IPS DF 19.7 (cell line): ENCODE measurements at regions not wholly inside any gene's neighbourhood (a gene's known extent, or its start where the extent isn't known, plus 50 kb on each side); places are given as distances from the start of the nearest gene placed in this dataset.

Experiments
- DNase-seq: peaks from one replicate; pipeline ENCODE4 v3.0.0-alpha.2; 2013; ENCODE audit warnings: low read depth, low spot score

DNA sequence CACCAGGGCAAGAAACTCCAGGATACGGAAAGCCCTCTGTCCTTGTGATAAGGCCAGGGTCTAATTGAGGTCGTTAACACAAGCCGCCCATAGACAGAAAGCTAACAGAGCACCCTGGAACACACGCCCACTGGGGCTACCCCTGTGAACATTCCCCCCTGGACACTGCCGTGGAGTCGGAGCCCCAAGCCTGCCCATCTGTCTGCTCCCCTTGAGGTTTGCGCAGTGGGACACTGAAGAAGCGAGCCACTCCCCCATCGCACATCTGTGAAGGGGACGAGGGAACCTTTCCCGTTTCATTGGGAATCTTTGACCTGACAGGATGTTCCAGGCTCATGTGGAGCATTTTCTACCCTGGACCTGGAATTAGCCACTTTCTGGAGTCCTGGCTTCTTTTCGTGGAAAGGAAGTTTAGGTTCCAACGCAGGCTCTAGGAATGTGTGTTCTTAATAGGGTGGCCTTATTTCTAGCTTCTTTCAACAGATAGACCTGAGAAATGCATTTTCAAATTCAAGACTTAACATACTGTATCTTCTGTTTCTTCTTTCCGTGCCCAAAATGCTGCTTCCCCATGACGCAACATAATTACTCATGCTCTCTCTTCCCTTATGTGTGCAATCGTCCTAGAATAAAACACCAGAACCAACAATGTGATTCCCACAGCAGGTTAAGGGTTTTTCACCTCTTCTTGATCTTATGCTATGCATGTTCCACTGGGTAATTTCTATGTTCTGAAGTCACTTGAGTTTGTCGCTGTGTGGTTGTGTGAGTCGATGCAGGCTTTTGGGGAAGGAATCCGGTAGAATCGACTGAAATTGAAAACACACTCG lies 161.1 kb downstream of the ERMARD start:
- DNase-seq, result no peak

DNA sequence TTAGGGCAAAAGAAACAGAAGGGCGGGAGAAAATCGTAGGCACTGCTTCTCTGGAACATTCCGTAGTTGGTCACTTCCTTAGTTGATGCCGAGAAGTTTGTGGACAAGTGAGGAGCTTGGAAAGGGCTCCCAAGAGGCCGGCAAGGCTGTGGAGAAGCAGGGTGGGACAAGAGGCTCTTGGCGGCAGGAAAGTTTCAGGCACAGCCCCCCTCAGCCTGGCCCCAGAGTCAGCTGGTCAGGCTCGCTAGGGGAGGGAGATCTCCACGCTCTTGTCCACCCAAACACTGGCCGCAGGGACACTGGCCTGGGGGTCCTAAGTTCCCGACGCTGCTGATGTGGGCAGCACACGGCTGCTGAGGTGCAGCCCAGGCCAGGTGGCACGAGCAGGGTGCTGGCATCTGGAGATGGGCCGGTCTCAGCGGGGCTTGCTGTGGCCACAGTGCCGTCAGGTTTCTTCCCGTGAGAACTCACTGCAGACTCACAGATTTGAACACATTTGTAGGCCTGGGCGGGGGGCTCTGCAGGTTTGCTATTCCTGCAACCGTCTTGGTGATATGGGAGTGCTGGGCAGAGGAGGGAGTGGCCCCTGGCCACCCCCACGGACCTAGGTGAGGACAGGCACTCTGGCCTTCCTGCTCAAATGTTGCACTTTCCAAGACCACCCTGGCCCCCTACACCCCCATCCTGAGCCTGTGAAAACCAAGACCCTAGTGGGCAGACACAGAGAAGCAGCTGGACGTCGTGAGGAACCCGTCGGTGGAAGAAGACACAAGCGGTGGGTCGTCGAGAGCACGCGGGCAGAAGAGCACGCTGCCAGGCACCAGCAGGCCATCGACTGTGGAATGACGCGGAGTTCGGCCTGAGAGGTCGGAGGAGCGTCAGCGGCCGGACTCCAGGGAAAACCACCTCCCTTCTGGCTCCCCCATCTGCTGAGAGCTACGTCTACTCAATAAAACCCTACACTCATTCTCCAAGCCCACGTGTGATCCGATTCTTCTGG lies 160.1 kb downstream of the ERMARD start:
- DNase-seq, result no peak

DNA sequence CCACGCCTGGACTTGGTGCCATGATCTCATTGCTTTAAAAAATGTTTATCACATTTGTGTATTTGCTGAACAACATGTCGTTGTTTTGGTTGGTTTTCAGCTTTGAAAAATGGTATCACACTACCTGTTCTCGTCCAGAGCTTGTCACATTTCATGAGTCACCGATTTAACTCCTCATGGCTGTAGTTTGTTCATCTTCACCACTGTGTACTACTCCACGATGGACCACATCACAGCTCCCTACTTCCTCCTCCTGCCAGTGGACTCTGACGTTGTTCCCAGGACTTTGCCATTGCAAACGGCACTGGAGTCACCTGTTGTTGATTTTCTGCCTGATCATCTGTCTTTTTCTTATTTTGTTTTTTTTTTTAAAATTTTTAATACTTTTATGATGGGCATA lies 157.7 kb downstream of the ERMARD start:
- DNase-seq, result no peak

DNA sequence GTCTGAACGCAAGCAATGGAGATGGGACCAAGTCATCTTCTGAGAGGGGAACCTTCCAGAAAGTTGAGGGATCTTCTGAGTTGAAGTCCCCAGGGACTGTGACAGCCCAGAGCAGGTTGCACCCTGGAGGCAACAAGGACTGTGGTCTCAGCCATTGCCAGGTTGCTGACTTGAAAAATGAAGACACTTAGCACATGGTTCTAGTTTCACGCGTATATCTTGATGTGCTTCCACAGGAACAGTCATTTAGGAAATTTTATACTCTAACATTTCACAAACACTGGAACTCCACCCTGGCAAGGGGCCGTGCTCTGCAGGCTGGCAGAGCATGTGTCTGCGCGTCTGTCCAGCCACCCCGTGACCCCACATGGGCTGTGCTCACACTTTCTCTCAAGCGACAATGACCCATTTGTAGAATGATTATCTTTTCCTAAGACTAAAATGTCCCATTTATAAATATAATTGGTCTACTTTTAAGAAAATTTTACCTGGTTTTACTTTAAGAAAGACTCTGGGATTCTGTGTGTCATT lies 157.0 kb downstream of the ERMARD start:
- no peak for DNase-seq

DNA sequence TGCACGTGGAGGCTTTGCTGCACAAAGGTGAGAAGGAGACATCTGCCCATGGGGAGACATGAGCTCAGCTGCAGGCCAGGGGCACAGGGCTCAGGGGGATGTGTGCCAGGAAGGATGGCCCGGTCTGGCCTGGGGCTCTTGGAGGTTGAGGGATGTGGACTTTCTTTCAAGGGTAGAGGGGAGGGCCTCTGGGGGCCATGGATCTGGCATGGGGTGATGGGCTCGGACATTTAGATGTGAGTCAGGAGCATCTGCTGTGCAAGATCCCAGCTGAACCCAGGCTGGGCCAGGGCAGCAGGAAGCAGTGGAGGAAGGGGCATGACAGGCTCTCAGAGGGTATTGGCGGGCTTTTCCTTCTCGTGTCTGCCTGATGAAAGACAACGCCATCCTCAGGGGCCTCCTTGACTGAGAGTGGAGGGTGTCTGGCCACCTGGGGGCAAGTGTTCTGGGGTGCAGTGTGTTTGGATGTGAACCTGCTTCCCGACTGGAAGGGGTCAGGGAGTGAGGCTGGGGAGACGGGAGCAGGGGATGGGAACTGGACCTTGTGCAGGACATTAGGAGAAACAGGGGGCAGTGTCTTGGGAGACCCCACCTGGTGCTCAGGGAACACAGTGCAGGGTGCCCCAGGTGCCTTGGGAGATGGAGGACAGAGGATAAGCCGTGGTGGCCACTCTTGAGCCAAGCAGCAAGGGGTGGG lies 156.1 kb downstream of the ERMARD start:
- DNase-seq, result no peak

DNA sequence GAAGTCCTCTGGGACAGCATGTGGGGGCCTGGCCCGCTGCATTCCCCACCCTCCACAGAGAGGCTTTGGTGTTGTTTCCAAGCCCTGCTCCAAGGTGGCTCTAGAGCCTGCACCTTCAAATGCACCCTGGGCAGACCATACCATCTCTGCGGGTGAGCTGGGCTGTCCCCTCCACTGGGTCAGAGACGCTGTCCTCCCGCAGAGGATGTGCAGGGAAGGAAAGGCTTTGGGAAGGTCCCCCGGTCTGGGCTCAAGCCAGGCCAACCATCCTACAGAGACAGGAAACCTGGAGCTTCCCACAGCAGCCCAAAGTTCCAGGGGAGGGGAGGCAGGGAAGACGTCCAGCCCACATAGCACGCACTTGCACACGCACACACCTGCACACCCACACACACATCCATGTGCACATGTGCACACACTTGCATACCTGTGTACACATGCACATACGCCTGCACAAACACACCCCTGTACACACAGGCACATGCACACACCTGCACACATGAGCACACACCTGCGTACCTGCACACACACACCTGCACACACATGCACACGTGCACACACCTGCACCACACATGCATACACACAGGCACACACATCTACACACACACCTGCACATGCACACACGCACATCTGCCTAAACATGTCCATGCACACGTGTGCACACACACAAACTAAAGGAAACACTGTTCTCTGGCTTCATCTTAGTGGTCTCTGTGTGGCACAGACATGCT lies 155.4 kb downstream of the ERMARD start:
- no peak for DNase-seq

DNA sequence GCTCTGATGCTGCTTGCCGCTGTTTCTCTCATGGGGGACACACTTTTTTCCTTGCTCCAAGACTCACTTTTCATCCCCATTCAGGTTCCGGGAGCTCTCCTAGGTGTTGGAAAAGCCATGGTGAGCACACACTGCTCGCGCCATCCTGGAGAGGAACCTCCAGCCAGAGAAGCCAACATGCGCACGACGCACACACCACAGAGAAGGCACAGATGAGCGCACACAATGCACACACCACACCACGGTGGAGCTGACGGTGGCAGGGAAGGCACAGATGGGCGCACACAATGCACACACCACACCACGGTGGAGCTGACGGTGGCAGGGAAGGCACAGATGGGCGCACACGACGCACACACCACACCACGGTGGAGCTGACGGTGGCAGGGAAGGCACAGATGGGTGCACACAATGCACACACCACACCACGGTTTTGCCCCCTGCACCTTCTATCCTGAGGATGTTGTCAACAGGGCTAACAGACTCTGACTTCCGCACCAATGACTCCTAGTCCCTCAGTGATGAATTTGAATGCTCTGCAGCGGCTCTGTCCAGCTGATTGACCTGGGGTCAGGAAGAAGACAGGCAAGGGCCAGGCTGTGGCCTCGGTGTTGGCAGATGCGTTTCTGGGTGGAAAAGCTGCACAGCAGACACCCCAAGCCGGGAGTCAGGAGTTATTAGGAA lies 154.7 kb downstream of the ERMARD start:
- DNase-seq, result no peak

DNA sequence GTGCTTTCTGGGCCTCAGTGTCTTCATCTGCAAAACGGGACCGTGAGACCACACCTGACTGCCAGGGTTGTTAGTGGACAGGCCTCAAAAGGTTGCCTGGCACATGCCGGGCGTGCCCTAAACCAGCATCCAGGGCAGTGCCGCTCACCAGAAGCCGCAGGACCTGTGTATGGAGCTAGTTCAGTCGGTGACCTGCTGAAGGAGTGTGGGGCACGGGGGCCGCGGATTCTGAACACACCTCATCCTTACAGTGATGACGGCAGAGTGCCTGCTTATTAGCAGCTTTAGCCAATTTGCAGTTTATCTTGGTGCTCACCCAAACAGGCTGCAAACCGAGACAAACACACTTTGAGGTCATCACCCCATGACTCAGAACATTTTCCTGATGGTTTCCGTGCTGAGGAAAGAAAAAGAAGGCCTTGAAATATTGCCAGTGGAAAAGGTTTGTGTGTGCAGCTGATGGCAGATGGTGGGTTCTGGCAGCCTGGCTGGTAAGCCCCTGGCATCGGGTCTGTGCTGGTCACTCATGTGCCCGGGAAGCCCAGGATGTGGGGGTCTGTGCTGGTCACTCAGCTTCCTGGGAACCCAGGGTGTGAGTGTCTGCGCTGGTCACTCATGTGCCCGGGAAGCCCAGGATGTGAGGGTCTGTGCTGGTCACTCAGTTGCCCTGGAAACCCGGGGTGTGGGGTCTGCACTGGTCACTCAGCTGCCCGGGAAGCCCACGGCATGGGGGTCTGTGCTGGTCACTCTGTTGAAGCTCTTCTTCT lies 153.8 kb downstream of the ERMARD start:
- DNase-seq, result no peak

DNA sequence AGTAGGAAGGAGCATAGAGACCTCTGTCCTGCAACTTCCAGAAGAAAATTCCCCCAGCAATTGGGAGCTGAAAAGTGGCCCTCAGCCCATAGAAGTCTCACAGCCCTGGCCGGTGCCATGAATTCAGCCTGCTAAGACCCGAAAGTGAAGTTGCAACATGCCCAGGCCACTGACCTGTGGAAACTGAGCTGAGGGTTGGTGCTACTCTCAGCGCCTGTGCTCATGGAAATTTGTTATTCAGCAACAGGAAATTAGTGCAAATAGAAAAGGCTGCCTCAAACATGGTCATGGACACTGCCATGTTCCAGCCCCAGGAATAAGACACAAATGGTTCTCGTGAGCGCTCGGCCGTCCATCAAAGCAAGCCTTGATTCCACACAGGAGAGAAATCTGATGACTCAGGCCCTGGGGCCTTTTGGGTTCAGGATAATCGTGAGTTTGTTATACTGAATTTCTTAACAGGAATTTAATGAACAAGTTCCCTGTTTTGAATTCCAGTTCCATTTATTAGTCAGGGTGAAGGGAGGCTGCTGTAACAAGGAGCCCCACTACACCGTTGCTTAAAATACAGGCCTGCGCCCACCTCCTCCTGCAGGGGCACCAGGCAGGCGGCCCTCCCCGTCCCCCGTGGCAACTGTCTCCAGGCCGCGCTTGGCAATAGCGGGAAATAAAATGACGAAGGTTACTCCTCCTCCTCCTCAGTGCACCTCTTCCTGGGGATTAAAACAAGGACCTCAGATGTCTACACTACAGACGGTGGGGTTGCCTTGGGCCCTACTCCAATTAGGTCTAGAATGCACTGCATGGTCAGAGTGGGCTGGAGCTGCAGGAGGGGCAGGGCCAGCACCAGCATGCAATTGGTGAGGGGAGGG lies 152.9 kb downstream of the ERMARD start:
- no peak for DNase-seq

DNA sequence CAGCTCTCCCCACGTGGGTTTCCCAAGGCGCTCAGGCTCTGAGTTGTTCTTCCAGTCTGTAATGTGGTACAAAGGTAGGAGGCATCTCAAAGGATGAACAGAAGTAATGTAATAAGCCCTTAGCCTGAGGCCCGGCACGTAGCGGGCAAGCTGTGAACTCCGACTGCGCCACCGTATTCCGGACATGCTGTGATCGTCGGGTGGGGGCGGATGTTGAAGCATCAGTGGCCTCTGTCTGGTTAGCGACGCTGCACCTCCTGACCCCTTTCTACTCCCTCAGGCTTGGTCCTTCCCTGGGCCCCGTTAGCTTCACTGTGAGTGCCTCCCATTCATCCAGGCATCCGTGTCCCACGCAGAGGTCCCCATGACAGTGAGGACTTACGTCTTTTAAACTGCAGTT lies 151.7 kb downstream of the ERMARD start:
- DNase-seq, result no peak

DNA sequence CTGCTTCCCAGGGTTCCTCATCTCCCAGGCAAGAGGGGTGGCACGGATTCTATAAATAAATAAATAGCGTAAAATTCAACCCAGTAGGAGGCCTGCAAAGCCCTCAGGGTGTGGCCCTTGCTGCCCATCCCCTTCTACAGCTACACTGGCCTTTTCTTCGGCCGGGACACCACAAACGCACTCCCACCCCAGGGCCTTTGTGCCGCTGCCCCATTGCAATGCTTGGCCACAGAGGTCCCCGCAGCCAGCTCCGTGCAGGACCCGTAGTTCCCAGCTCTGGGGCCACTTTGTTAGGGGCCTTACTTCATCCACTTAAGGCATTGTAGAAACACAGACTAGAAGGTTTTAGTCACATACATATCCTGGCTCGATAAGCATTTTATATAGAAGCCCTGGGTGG lies 151.2 kb downstream of the ERMARD start:
- DNase-seq, result no peak

DNA sequence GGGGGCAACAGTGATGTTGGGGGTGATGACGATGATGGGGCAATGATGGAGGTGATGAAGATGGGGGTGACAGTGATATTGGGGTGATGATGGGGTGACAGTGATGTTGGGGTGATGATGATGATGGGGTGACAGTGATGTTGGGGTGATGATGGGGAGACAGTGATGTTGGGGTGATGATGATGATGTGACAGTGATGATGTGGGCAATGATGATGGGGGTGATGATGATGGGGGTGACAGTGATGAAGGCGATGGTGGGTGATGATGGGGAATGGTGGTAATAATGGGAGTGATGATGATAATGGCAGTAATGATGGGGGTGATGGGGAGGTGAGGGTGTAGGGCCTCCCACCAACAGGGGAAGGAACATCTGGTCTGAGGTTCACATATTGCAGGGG lies 150.6 kb downstream of the ERMARD start:
- DNase-seq, result no peak

DNA sequence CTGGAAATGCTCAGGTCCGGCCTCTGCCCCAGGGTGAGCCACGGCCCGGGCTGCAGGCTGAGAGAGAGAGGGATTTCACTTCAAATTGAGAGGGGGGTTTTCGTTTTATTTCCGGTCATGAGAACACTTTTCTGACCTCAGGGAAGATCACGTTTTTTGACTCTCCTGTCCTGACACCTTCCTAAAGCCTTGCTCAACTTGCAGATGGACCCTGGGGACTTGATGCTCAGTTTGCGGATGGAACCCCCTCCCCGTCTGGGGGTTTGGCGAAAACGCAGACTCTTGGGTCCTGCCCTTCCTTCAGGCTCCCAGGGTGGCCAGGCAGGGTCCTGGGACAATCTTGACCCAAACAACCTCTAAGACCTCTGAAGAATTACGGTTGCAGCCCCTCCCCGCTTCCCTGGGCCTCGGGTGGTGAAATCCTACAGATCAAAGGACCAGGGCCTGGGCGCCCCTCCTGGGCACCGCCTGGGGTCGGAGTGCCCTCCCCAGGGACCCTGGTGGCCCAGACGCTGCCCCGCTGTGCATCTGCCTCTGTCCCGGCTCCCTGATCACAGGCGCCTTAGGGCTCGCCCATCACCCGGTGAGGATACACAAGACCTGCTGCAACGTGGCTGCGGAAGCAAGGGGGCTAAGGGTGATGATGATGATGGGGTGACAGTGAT lies 148.2 kb downstream of the ERMARD start:
- no peak for DNase-seq

DNA sequence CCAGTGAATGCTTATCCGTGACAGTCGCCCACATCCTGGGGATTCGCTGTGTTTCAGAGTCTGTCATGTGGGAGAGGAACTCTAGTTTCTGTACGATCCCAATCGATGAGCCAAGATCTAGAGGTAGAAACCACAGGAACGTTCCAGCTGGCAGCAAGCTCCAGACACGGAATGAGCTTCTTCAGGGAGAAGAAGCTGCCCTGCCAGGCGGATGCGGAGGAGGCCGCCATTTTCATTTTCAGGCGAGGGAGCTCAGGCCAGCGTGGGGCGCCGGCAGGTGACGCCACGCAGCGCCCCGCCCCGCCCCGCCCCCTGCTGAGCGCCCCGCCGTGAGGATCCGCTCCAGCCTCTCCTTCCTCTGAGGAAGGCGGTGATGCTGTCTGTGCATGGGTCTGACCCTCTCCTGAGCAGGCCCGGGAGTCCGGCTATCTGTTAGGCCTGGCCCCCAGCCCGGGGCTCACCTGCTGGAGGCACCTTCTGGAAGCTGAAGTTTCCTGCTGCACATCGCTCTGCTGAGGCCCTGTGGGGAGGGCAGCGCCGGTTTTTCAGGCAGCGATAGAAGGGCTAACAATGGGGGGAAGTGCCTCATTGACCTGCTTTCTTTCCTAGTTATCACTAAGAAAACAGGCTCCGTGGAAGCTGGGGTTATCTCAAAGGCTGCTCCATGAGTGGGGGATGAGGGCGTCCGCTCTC lies 147.5 kb downstream of the ERMARD start:
- DNase-seq, result no peak

DNA sequence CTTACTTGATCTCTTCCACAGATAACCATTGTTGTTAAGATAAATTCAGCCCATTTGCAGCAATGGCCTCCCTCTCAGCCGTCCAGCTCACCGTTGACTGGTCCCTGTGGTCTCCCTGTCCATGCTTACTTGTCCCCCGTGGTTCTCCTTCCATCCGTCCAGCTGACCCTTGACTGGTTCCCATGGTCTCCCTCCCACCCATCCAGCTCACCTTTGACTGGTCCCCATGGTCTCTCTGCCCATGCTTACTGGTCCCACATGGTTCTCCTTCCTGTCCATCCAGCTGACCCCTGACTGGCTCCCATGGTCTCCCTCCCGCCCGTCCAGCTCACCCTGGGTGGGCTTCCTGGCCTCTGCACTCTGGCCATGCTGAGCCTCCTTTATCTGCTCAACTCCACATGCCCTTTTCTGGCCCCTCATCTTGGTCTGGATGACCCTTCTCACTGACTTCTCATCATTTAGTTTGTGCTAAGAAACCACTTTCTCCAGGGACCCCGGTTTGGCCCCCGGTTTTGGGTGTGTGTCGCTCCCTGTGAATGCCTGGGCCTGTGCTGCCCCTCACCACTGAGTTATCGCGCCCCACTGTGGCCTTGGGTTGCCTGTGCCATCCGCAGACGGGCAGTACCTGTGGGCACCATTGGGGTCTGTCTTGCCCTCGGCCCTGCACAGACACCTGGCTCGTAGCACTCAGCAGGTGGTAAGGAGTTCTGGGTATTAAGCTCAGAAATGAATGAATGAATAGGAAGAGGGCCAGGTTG lies 146.4 kb downstream of the ERMARD start:
- DNase-seq, result no peak

DNA sequence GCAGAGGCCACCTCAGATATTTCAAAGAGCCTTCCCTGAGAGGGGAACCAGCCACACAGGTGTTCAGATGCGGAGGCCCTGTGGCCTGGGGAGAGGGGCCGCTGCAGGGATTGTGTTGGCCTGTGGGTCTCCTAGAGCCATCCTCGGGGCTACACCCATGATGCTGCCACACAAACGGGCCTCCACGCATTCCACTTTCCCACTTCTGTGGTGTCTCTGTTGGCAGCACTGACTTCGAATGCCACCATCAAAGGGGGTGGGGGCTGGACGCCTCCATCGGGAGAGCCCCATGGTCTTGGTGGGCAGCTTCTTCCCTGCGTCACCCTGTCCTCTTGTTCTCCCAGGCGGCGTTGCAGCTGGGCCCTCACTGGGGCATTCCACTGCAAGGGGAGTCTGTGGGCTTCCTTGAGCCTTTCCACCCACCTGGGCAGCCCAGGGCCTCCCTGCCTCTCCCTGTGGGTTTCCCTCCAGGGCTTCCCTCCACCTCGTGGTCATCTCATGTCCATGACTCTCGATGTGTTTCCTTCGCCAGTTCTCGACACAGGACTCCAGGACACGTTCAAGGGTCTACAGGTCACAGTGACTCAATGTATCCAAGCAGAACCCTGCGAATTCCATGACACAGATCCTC lies 145.5 kb downstream of the ERMARD start:
- no peak for DNase-seq
